Transverse colon (tissue), 4 donors: ENCODE measurements at regions not wholly inside any gene's neighbourhood (a gene's known extent, or its start where the extent isn't known, plus 50 kb on each side); places are given as distances from the start of the nearest gene placed in this dataset.

Experiments
- DNase-seq: peaks from one replicate; pipeline ENCODE4 v3.0.0-alpha.2; 2019
- H3K27ac ChIP-seq, 4 donors: fragments of 200-600 bp; sonication (generic); 2 replicates each; pipeline ENCODE4 v1.5.1; 2016 to 2018; ENCODE audit warnings: inconsistent platforms in 4 of 4
- H3K27me3 ChIP-seq: fragments of 200-600 bp; sonication (generic); 2 replicates; pipeline ENCODE4 v1.5.1; 2017; ENCODE audit warnings: inconsistent platforms
- H3K36me3 ChIP-seq, 4 donors: fragments of 200-600 bp; sonication (generic); 2 replicates each; pipeline ENCODE4 v1.5.1; 2017 to 2019; ENCODE audit warnings: inconsistent platforms in 4 of 4
- H3K4me1 ChIP-seq, 4 donors: fragments of 200-600 bp; sonication (generic); 2 replicates each; pipeline ENCODE4 v1.5.1; 2017 to 2020; ENCODE audit warnings: inconsistent platforms in 4 of 4
- H3K4me3 ChIP-seq, 4 donors: fragments of 200-600 bp; sonication (generic); 1 replicate in 1 of 4; 2 replicates in 3 of 4; pipeline versions ENCODE4 v1.5.1 to v1.6.1; 2017 to 2019; ENCODE audit warnings: inconsistent platforms in 4 of 4
- H3K9me3 ChIP-seq, 2 donors: fragments of 200-600 bp; sonication (generic); 2 replicates each; pipeline ENCODE4 v1.5.1; 2017 to 2019; ENCODE audit warnings: inconsistent platforms in 2 of 2
- EP300 ChIP-seq: sonication (generic); formaldehyde crosslinking; IDR thresholded peaks from one replicate; pipeline ENCODE4 v1.6.1; 2017; ENCODE audit warnings: antibody characterized with exemption, low read depth
- POLR2A ChIP-seq: fragments of 450-650 bp; IDR thresholded peaks from one replicate; pipeline ENCODE4 v1.6.1; 2016; ENCODE audit warnings: antibody characterized with exemption, mild to moderate bottlenecking, moderate library complexity
- POLR2AphosphoS5 ChIP-seq, 3 donors: sonication (generic); formaldehyde crosslinking; IDR thresholded peaks; one replicate each; pipeline ENCODE4 v1.6.1; 2016; ENCODE audit warnings: antibody characterized with exemption in 3 of 3
- WGBS, 2 donors: methylation state at CpG; one replicate each; pipeline ENCODE4 v1.1.5; 2018; ENCODE audit warnings: low coverage in 1 of 2; 5-methylcytosine and 5-hydroxymethylcytosine counted together
- in situ Hi-C, 4 donors: fragments of 200-750 bp; cut with MboI; loops; one replicate each; pipeline versions ENCODE4 v1.15.0 to v1.15.1; 2017; ENCODE audit warnings: low sequenced_read_pairs in 3 of 4, low pct_ligation_motif_present in 1 of 4, low pct_unique_long_range_greater_than_20kb in 1 of 4
- intact Hi-C: fragments of 100-400 bp; cut with DNase I; formaldehyde crosslinking; loops from one replicate; pipeline ENCODE4 v1.15.1; 2023; ENCODE audit warnings: low total_unique reads
- TF ChIP-seq, protein P1 (sequence below), 5 experiments: fragments of 200-600 bp in 3 of 5; fragments of 450-650 bp in 2 of 5; sonication (generic) in 3 of 5; IDR thresholded peaks; 1 replicate in 2 of 5; 2 replicates in 3 of 5; pipeline ENCODE4 v1.5.1; 2016 to 2017; ENCODE audit warnings: antibody characterized with exemption in 5 of 5, inconsistent platforms in 3 of 5, mild to moderate bottlenecking in 2 of 5, moderate library complexity in 1 of 5

DNA sequence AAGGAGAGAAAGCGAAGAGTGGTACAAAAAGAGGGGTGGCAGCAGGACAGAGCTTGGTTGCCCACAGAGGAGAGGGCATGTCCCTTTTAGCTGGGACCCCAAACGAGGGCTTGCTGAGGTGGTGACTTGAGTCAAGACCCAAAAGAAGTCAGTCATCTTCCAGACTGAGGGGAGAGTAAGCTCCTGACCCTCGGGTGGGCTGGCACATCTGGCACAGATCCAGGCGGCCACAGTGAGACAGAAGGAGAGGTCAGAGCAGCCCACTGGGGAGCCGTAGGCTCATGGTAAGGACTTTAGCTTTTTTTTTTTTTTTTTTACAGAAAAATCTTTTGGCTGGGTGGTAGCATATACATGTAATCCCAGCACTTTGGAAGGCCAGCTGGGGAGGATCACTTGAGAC, 77.9 kb upstream of the ST6GAL2 start:
- Histone ChIP-seq H3K36me3 (no peaks in the 10 kb centered on the region), H3K27me3 (no peaks in the 10 kb centered on the region), H3K9me3 (no peaks in the 10 kb centered on the region), H3K4me3 (no peak overlapping the region), H3K27ac (no peak overlapping the region), H3K4me1 (no peaks in the 10 kb centered on the region)
- 66 to 71% methylated on average over 2 to 5 of the region's 5 CpGs for WGBS, 2 donors
- DNase-seq, result no peak
- TF ChIP-seq POLR2AphosphoS5 (IDR thresholded peaks at IDR 0.05) (no peak), POLR2A (no peak), EP300 (no peak)
- TF ChIP-seq, protein P1, sequence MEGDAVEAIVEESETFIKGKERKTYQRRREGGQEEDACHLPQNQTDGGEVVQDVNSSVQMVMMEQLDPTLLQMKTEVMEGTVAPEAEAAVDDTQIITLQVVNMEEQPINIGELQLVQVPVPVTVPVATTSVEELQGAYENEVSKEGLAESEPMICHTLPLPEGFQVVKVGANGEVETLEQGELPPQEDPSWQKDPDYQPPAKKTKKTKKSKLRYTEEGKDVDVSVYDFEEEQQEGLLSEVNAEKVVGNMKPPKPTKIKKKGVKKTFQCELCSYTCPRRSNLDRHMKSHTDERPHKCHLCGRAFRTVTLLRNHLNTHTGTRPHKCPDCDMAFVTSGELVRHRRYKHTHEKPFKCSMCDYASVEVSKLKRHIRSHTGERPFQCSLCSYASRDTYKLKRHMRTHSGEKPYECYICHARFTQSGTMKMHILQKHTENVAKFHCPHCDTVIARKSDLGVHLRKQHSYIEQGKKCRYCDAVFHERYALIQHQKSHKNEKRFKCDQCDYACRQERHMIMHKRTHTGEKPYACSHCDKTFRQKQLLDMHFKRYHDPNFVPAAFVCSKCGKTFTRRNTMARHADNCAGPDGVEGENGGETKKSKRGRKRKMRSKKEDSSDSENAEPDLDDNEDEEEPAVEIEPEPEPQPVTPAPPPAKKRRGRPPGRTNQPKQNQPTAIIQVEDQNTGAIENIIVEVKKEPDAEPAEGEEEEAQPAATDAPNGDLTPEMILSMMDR (IDR thresholded peaks at IDR 0.05), result no peak
- in situ Hi-C loops (no loop called here), intact Hi-C loops (no loop called here)

DNA sequence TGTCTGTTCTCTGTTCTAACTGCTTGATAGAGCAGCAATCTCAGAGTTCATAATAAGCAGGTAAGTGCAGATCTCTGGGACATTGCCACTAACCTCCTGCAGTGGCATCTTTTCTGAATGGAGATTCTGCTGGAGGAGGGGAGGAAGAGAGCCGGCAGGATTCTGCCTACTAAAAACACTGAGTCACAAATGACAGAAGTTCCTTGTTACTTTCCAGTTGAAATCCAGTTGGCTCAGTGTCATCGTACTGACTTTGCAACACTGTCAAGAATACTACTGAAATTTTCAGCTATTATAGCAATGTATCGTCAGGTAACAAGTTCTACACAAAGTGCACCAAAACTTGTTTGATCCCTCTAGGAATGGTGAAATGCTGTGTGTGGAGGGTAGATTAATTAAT, 79.6 kb upstream of the ST6GAL2 start:
- WGBS, 2 donors, result 81% methylated on average over 3 of the region's 3 CpGs; no CpG with 5 or more reads in 1 of the 2 donors
- TF ChIP-seq EP300 (no peak), POLR2A (no peak), POLR2AphosphoS5 (IDR thresholded peaks at IDR 0.05) (no peak)
- TF ChIP-seq, protein P1 (IDR thresholded peaks at IDR 0.05), result no peak
- in situ Hi-C loops, result no loop called here
- Histone ChIP-seq H3K27ac (no peak overlapping the region), H3K9me3 (no peaks in the 10 kb centered on the region), H3K4me1 (no peaks in the 10 kb centered on the region), H3K36me3 (no peaks in the 10 kb centered on the region), H3K4me3 (no peak overlapping the region), H3K27me3 (no peaks in the 10 kb centered on the region)
- no peak for DNase-seq
- intact Hi-C loops, result no loop called here

DNA sequence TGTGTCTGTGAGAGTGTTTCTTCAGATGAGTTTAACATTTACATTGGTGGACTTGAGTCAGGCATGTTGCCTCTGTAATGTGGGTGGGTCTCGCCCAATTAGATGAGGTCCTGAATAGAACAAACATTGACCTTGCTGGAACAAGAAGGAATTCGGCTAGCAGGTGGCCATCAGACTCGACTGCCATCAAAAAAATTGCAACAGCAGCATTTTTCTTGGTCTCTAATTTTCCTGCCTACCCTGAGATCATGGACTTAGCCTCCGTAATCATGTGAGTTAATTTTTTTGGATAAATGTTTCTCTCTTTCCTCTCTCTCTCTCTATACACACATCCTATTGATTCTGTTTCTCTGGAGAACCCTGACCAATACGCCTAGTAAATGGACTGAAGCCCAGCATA, 83.8 kb upstream of the ST6GAL2 start:
- no peak for DNase-seq
- intact Hi-C loops, result no loop called here
- no peak for TF ChIP-seq POLR2AphosphoS5 (IDR thresholded peaks at IDR 0.05)
- TF ChIP-seq, protein P1 (IDR thresholded peaks at IDR 0.05), result no peak
- TF ChIP-seq POLR2A, result no peak
- TF ChIP-seq EP300, result no peak
- H3K36me3 ChIP-seq, result no peaks in the 10 kb centered on the region
- no peak overlapping the region for H3K4me3 ChIP-seq
- H3K9me3 ChIP-seq, result no peaks in the 10 kb centered on the region
- H3K27me3 ChIP-seq, result no peaks in the 10 kb centered on the region
- WGBS, 2 donors, result 69 to 78% methylated on average over 3 to 5 of the region's 5 CpGs
- H3K27ac ChIP-seq, result no peak overlapping the region
- no peaks in the 10 kb centered on the region for H3K4me1 ChIP-seq
- in situ Hi-C loops, result no loop called here

DNA sequence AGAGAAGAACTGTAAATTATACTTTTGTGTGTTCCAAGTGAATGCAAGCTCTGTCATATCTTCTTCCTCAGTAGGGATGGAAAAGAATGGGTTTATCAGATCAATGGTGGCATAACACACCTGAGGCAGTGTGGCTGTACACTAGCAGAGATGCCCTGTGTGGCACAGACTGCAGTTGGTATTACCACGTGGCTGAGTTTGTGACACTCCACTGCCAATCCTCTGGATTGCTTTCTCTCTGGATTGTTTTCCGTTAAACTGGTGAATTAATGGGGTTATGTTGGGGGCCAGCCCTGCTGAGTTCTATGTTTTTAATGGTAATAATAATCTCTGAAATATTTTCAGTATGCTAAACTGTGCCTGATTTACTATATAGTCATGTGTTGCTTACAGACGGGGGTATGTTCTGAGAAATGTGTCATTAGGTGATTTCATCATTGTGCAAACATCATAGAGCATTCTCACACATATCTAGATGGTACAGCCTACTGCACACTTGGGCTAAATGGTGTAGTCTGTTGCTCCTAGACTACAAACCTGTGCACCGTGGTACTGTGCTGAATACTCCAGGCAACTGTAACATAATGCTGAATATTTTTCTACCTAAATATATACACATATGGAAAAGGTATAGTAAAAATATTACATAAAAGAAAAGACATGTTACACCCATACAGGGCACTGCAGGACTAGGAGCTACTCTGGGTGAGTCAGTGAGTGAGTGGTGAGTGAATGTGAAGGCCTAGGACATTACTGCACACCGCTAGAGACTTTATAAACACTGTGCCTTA, 84.7 kb upstream of the ST6GAL2 start:
- intact Hi-C loops (no loop called here), in situ Hi-C loops (no loop called here)
- no peaks in the 10 kb centered on the region for H3K4me1 ChIP-seq
- no peak for DNase-seq
- 68 to 74% methylated on average over 5 of the region's 5 CpGs for WGBS, 2 donors
- H3K36me3 ChIP-seq, result no peaks in the 10 kb centered on the region
- no peak for TF ChIP-seq POLR2AphosphoS5 (IDR thresholded peaks at IDR 0.05)
- TF ChIP-seq EP300, result no peak
- TF ChIP-seq, protein P1 (IDR thresholded peaks at IDR 0.05), result no peak
- TF ChIP-seq POLR2A, result no peak
- H3K27ac ChIP-seq, result no peak overlapping the region
- H3K4me3 ChIP-seq, result no peak overlapping the region
- H3K27me3 ChIP-seq, result no peaks in the 10 kb centered on the region
- H3K9me3 ChIP-seq, result no peaks in the 10 kb centered on the region
